GM21529 (cell line): ENCODE measurements at regions not wholly inside any gene's neighbourhood (a gene's known extent, or its start where the extent isn't known, plus 50 kb on each side); places are given as distances from the start of the nearest gene placed in this dataset.

Experiments
- ATAC-seq: cut with Tn5 transposase; IDR thresholded peaks from one replicate; pipeline ENCODE4 v1.9.1; 2021; ENCODE audit not compliant: unreplicated experiment

- ATAC-seq, result peak; percentile 90
Measured at GRCh38 chr10:25113191-25114035, 61.4 kb upstream of the GPR158 start.

- no peak for ATAC-seq
Measured at GRCh38 chr10:25114036-25114411, 60.8 kb upstream of the GPR158 start.

DNA sequence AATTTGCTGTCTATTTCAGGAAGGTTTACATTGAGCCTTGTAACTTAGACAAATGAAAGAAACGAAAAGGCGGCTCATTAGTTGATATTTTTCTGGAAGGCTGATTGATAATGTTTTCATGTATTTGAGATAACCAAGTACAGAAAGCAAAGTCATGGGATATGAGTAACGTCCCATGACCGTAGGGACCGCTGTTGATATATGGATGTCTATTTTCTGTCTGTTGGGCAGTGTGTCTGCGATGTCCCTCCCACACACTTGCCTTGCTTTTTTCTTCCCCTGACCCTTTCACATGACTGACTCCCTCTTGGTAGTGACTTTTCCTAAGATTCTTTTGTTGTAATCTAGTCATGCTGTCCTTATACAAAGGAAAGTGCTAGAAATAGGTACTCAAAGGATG is 57.0 kb upstream of the GPR158 start:
- ATAC-seq, result no peak

DNA sequence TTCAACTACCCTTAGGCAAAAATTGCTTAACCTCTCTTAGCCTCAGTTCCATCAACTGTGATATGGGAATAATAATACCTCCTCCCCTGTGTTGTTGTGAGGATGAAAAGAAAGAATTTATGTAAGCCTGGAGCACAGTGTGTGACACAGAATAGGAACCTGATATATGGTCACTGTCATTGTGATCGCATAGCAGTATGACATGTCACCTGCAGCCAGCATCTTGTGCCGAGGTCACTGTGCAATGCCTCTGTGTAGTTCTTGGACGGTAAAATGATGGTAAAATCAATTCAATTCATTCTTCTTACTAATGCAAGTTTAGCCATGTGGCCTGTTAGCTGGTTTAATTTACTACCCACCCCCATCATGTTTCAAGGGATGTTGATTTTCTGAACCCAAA is 54.6 kb upstream of the GPR158 start:
- ATAC-seq, result no peak
